DMS 273 treated with DMSO at 0.1 percent for 48 hours (cell line): ENCODE measurements at regions not wholly inside any gene's neighbourhood (a gene's known extent, or its start where the extent isn't known, plus 50 kb on each side); places are given as distances from the start of the nearest gene placed in this dataset.
"Not testable (repeated sequence)": the region's sequence is repeated elsewhere in the genome, so short reads cannot be mapped to it uniquely, and the experiment has no call there.

Experiments used
- DNase-seq: peaks from one replicate; lab custom pipeline; 2025; lab: John Stamatoyannopoulos, UW

- DNase-seq = no peak
Measured at GRCh38 chr3:26279091-26279490, 343.5 kb upstream of the LRRC3B start.

GRCh38 chr3:26280517-26280916 lies 342.1 kb upstream of the LRRC3B start:
- no peak for DNase-seq

GRCh38 chr3:26281284-26281985 lies 341.1 kb upstream of the LRRC3B start:
- DNase-seq = no peak

GRCh38 chr3:26284503-26284902 lies 338.1 kb upstream of the LRRC3B start:
- not testable (repeated sequence) for DNase-seq

GRCh38 chr3:26291840-26292239 lies 330.7 kb upstream of the LRRC3B start:
- no peak for DNase-seq

- DNase-seq = no peak
Measured at GRCh38 chr3:26292780-26293179, 329.8 kb upstream of the LRRC3B start.

GRCh38 chr3:26293329-26293844 lies 329.2 kb upstream of the LRRC3B start:
- DNase-seq = no peak

- DNase-seq = no peak
Measured at GRCh38 chr3:26307192-26307591, 315.4 kb upstream of the LRRC3B start.

GRCh38 chr3:26307787-26308186 lies 314.8 kb upstream of the LRRC3B start:
- DNase-seq = no peak

- DNase-seq = no peak
Measured at GRCh38 chr3:26308454-26308853, 314.1 kb upstream of the LRRC3B start.

GRCh38 chr3:26309536-26309935 lies 313.0 kb upstream of the LRRC3B start:
- not testable (repeated sequence) for DNase-seq

- DNase-seq = no peak
Measured at GRCh38 chr3:26312816-26313215, 309.8 kb upstream of the LRRC3B start.

GRCh38 chr3:26316472-26316871 lies 306.1 kb upstream of the LRRC3B start:
- DNase-seq = no peak

GRCh38 chr3:26323741-26324140 lies 298.8 kb upstream of the LRRC3B start:
- DNase-seq = not testable (repeated sequence)

- no peak for DNase-seq
Measured at GRCh38 chr3:26340001-26340400, 282.6 kb upstream of the LRRC3B start.

- DNase-seq = no peak
Measured at GRCh38 chr3:26343647-26344046, 278.9 kb upstream of the LRRC3B start.

GRCh38 chr3:26345613-26346012 lies 277.0 kb upstream of the LRRC3B start:
- DNase-seq = no peak

GRCh38 chr3:26346497-26346896 lies 276.1 kb upstream of the LRRC3B start:
- DNase-seq = no peak

- DNase-seq = no peak
Measured at GRCh38 chr3:26347150-26347549, 275.4 kb upstream of the LRRC3B start.

GRCh38 chr3:26350853-26351252 lies 271.7 kb upstream of the LRRC3B start:
- DNase-seq = no peak

GRCh38 chr3:26353097-26353496 lies 269.5 kb upstream of the LRRC3B start:
- no peak for DNase-seq

- no peak for DNase-seq
Measured at GRCh38 chr3:26358405-26358804, 264.2 kb upstream of the LRRC3B start.

GRCh38 chr3:26365706-26366105 lies 256.9 kb upstream of the LRRC3B start:
- DNase-seq = no peak

- no peak for DNase-seq
Measured at GRCh38 chr3:26368312-26368711, 254.3 kb upstream of the LRRC3B start.
